IMR-90 (cell line): ENCODE measurements at regions not wholly inside any gene's neighbourhood (a gene's known extent, or its start where the extent isn't known, plus 50 kb on each side); places are given as distances from the start of the nearest gene placed in this dataset.

Source experiments
- ATAC-seq: fragments of 200-7000 bp; cut with Tn5 transposase; 2 replicates; pipeline ENCODE4 v1.9.1; 2020; ENCODE audit warnings: low read depth, mild to moderate bottlenecking, moderate library complexity
- BruUV-seq: library from RNA; stranded (reverse); fragments of 400-500 nt; replicated peaks from 2 replicates; lab custom pipeline; 2021; lab: Mats Ljungman, UMichigan
- CTCF ChIA-PET: fragments of 300-600 bp; formaldehyde crosslinking; extraction: SDS; loops from one replicate; lab custom pipeline; 2021; ENCODE audit warnings: antibody characterized with exemption; lab: Yijun Ruan, JAX
- POLR2A ChIA-PET: fragments of 300-600 bp; sonication (Branson Sonifier 250); formaldehyde crosslinking; loops from one replicate; lab custom pipeline; 2022; ENCODE audit warnings: antibody characterized with exemption; ENCODE audit not compliant: unreplicated experiment; lab: Charles Lee
- DNase-seq: peaks from one replicate; pipeline ENCODE4 v3.0.0; 2013
- H2AFZ ChIP-seq: replicated peaks from 2 replicates; pipeline ENCODE3; 2013; ENCODE audit warnings: low read length, mild to moderate bottlenecking; ENCODE audit not compliant: poor library complexity
- H2AK5ac ChIP-seq: 2 replicates; pipeline ENCODE4 v1.6.1; 2013; ENCODE audit warnings: low read depth, low read length, inconsistent platforms
- H2AK9ac ChIP-seq: replicated peaks from 2 replicates; pipeline ENCODE3; 2013; ENCODE audit warnings: mild to moderate bottlenecking, low read depth, low read length, moderate library complexity; ENCODE audit not compliant: poor library complexity
- H2BK120ac ChIP-seq: 2 replicates; pipeline ENCODE4 v1.6.1; 2013; ENCODE audit warnings: low read depth, low read length, inconsistent platforms
- H2BK15ac ChIP-seq: 3 replicates; pipeline ENCODE4 v1.6.1; 2013; ENCODE audit warnings: low read depth, low read length, inconsistent platforms
- H2BK20ac ChIP-seq: 2 replicates; pipeline ENCODE4 v1.6.1; 2013; ENCODE audit warnings: low read depth, mild to moderate bottlenecking, inconsistent platforms, low read length, moderate library complexity
- H2BK5ac ChIP-seq: 2 replicates; pipeline ENCODE4 v1.6.1; 2013; ENCODE audit warnings: mild to moderate bottlenecking, low read depth, low read length, inconsistent platforms; ENCODE audit not compliant: poor library complexity, severe bottlenecking
- H3K14ac ChIP-seq: replicated peaks from 2 replicates; pipeline ENCODE4 v1.6.1; 2013; ENCODE audit warnings: low read depth, low read length, inconsistent platforms
- H3K18ac ChIP-seq: 2 replicates; pipeline ENCODE4 v1.6.1; 2013; ENCODE audit warnings: low read depth, low read length, control low read depth
- H3K23ac ChIP-seq: 2 replicates; pipeline ENCODE4 v1.6.1; 2013; ENCODE audit warnings: low read depth, low read length, inconsistent platforms
- H3K27ac ChIP-seq: 2 replicates; pipeline ENCODE4 v1.5.1; 2013; ENCODE audit warnings: mild to moderate bottlenecking, control low read depth, low read length; ENCODE audit not compliant: insufficient read depth
- H3K27me3 ChIP-seq: 2 replicates; pipeline ENCODE4 v1.6.1; 2013; ENCODE audit warnings: low read length; ENCODE audit not compliant: control insufficient read depth, insufficient read depth
- H3K36me3 ChIP-seq: 2 replicates; pipeline ENCODE4 v1.6.1; 2013; ENCODE audit warnings: low read length, mixed read lengths; ENCODE audit not compliant: control insufficient read depth, insufficient read depth
- H3K4ac ChIP-seq: 2 replicates; pipeline ENCODE4 v1.6.1; 2013; ENCODE audit warnings: low read depth, low read length, inconsistent platforms
- H3K4me1 ChIP-seq: 2 replicates; pipeline ENCODE4 v1.6.1; 2013; ENCODE audit warnings: low read length, mixed read lengths; ENCODE audit not compliant: control insufficient read depth, insufficient read depth
- H3K4me2 ChIP-seq: 2 replicates; pipeline ENCODE4 v1.6.1; 2013; ENCODE audit warnings: low read depth, mild to moderate bottlenecking, control low read depth, low read length, moderate library complexity
- H3K4me3 ChIP-seq: 2 replicates; pipeline ENCODE4 v1.5.1; 2013; ENCODE audit warnings: low read depth, mild to moderate bottlenecking, control low read depth, low read length, moderate library complexity; ENCODE audit not compliant: insufficient read depth
- H3K56ac ChIP-seq: 2 replicates; pipeline ENCODE4 v1.6.1; 2013; ENCODE audit warnings: low read length, inconsistent platforms; ENCODE audit not compliant: insufficient read depth; ENCODE audit errors: extremely low read depth
- H3K79me1 ChIP-seq, 2 experiments: 2 replicates each; pipeline ENCODE4 v1.6.1; 2013; ENCODE audit warnings: low read length in 2 of 2, inconsistent platforms in 1 of 2, low read depth in 1 of 2
- H3K9ac ChIP-seq: 2 replicates; pipeline ENCODE4 v1.6.1; 2013; ENCODE audit warnings: low read depth, low read length, control low read depth
- H3K9me1 ChIP-seq: 2 replicates; pipeline ENCODE4 v1.6.1; 2013; ENCODE audit warnings: low read length, inconsistent platforms; ENCODE audit not compliant: insufficient read depth
- H3K9me3 ChIP-seq: 2 replicates; pipeline ENCODE4 v1.6.1; 2013; ENCODE audit warnings: low read length; ENCODE audit not compliant: control insufficient read depth, insufficient read depth
- H4K20me1 ChIP-seq: 2 replicates; pipeline ENCODE4 v1.6.1; 2013; ENCODE audit warnings: low read length, inconsistent platforms; ENCODE audit not compliant: insufficient read depth
- H4K5ac ChIP-seq: 2 replicates; pipeline ENCODE4 v1.6.1; 2013; ENCODE audit warnings: mild to moderate bottlenecking, low read depth, low read length, control low read depth
- H4K8ac ChIP-seq, 2 experiments: 2 replicates each; pipeline ENCODE4 v1.6.1; 2013; ENCODE audit warnings: low read depth in 2 of 2, low read length in 2 of 2, control low read depth in 1 of 2, inconsistent platforms in 1 of 2
- H4K91ac ChIP-seq: 2 replicates; pipeline ENCODE4 v1.6.1; 2013; ENCODE audit warnings: low read depth, low read length, inconsistent platforms; ENCODE audit not compliant: insufficient read depth
- CEBPB ChIP-seq: IDR thresholded peaks from 2 replicates; pipeline ENCODE4 v1.6.1; 2012; ENCODE audit warnings: low read depth, low read length, improper control_type of control experiment
- SMC3 ChIP-seq: fragments of 150-350 bp; IDR thresholded peaks from 2 replicates; pipeline ENCODE4 v1.6.1; 2016; ENCODE audit warnings: low read depth, mild to moderate bottlenecking, antibody characterized with exemption, low read length, moderate library complexity
- WGBS, 2 experiments: methylation state at CpG; one replicate each; pipeline versions ENCODE4 v1.1.5 to v1.1.7; 2013; ENCODE audit warnings: missing lambda C conversion rate in 2 of 2; ENCODE audit not compliant: insufficient read length in 1 of 2; ENCODE audit errors: extremely low coverage in 2 of 2; 5-methylcytosine and 5-hydroxymethylcytosine counted together
- dilution Hi-C: fragments of 300-500 bp; cut with HindIII; formaldehyde crosslinking; loops from one replicate; pipeline ENCODE4 v1.14.3; 2018; ENCODE audit warnings: low sequenced_read_pairs; ENCODE audit not compliant: unreplicated experiment
- in situ Hi-C: fragments of 300-500 bp; cut with MboI; formaldehyde crosslinking; loops from 3 replicates; pipeline ENCODE4 v1.14.3; 2019; ENCODE audit warnings: low sequenced_read_pairs, inconsistent platforms, mixed read lengths
- intact Hi-C: fragments of 100-400 bp; cut with micrococcal nuclease; formaldehyde crosslinking; loops from 2 replicates; pipeline ENCODE4 v1.10.0; 2022

DNA sequence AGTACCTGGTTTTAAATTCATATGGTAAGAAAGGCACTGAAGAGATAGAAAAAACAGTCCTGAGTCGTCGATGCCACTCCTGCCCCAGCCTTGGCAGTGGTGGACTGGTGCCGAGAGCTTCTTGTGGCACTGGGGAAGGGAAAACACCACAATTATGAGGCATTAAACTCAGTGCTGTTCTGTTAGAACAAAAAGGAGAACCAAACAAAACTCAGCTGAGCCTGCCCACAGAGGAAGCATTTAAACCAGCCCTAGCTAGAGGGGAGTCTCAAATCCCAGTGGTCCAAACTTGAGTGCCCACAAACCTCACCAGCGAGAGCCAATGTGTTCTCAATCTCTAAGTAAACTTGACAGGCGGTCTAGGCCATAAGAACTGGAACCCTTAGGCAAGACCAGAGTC lies 1254.5 kb upstream of the FAM98A start:
- CTCF ChIA-PET, result interaction anchor here (0.7 kb wide), 1 partner anchor 424 kb away, joined by 3 read pairs; no protein-coding TSS in a partner anchor
- no peak overlapping the region for H4K91ac ChIP-seq
- TF ChIP-seq SMC3 (no peak), CEBPB (no peak)
- H4K5ac ChIP-seq, result no peak overlapping the region
- H3K4me1 ChIP-seq, result no peaks in the 10 kb centered on the region
- no peak overlapping the region for H2BK20ac ChIP-seq
- H3K14ac ChIP-seq, result no peak overlapping the region
- H3K27me3 ChIP-seq, result no peaks in the 10 kb centered on the region
- no peak for ATAC-seq
- no peak overlapping the region for H3K9ac ChIP-seq
- no peak overlapping the region for H2AK9ac ChIP-seq
- in situ Hi-C loops, result no loop called here
- no peak overlapping the region for H3K23ac ChIP-seq
- no peak overlapping the region for H3K27ac ChIP-seq
- 33% methylated on average over 2 of the region's 5 CpGs; no CpG with 5 or more reads in 1 of the 2 experiments for WGBS, 2 experiments
- H3K4me3 ChIP-seq, result no peak overlapping the region
- POLR2A ChIA-PET, result no interaction called here
- no peak overlapping the region for H2BK5ac ChIP-seq
- H3K56ac ChIP-seq, result no peak overlapping the region
- DNase-seq, result no peak
- H3K4ac ChIP-seq, result no peak overlapping the region
- no peak overlapping the region for H2AK5ac ChIP-seq
- dilution Hi-C loops, result no loop called here
- H2BK120ac ChIP-seq, result no peak overlapping the region
- H3K9me3 ChIP-seq, result peaks cover 14% of the 10 kb centered on the region
- H4K20me1 ChIP-seq, result no peaks in the 10 kb centered on the region
- H2AFZ ChIP-seq, result no peak overlapping the region
- H3K36me3 ChIP-seq, result no peaks in the 10 kb centered on the region
- BruUV-seq, result no TSS peak
- H2BK15ac ChIP-seq, result no peak overlapping the region
- no peaks in the 10 kb centered on the region for H3K9me1 ChIP-seq
- intact Hi-C loops, result no loop called here
- no peaks in the 10 kb centered on the region for H3K79me1 ChIP-seq
- no peak overlapping the region for H4K8ac ChIP-seq
- H3K18ac ChIP-seq, result no peak overlapping the region
- no peak overlapping the region for H3K4me2 ChIP-seq
